Colonic mucosa (tissue), 4 donors: ENCODE measurements at regions not wholly inside any gene's neighbourhood (a gene's known extent, or its start where the extent isn't known, plus 50 kb on each side); places are given as distances from the start of the nearest gene placed in this dataset.

Experiments
- DNase-seq: peaks from one replicate; pipeline ENCODE4 v3.0.0-alpha.2; 2020
- H3K27ac ChIP-seq: fragments of 200-600 bp; one replicate; pipeline ENCODE4 v1.8.0; 2021
- H3K27me3 ChIP-seq: fragments of 200-600 bp; one replicate; pipeline ENCODE4 v1.8.0; 2021
- H3K36me3 ChIP-seq: fragments of 200-600 bp; one replicate; pipeline ENCODE4 v1.8.0; 2021
- H3K4me1 ChIP-seq: fragments of 200-600 bp; one replicate; pipeline ENCODE4 v1.8.0; 2021; ENCODE audit warnings: mild to moderate bottlenecking
- H3K4me3 ChIP-seq: fragments of 200-600 bp; one replicate; pipeline ENCODE4 v1.8.0; 2021
- H3K9ac ChIP-seq, 2 donors: one replicate each; pipeline ENCODE4 v1.7.0; 2013; ENCODE audit warnings: control low read depth in 2 of 2, low read depth in 2 of 2, low read length in 2 of 2
- H3K9me3 ChIP-seq: fragments of 200-600 bp; one replicate; pipeline ENCODE4 v1.8.0; 2021
- CTCF ChIP-seq: fragments of 200-600 bp; IDR thresholded peaks from one replicate; pipeline ENCODE4 v1.8.0; 2022; ENCODE audit warnings: antibody characterized with exemption, mild to moderate bottlenecking
- intact Hi-C: fragments of 100-400 bp; cut with DNase I; formaldehyde crosslinking; loops from one replicate; pipeline ENCODE4 v1.14.1; 2022
- donor health status: healthy.
- donor health status: DM: no; HTN: no; CAD: no.
- donor health status: DM: no; HTN: no; CAD: no.

DNA sequence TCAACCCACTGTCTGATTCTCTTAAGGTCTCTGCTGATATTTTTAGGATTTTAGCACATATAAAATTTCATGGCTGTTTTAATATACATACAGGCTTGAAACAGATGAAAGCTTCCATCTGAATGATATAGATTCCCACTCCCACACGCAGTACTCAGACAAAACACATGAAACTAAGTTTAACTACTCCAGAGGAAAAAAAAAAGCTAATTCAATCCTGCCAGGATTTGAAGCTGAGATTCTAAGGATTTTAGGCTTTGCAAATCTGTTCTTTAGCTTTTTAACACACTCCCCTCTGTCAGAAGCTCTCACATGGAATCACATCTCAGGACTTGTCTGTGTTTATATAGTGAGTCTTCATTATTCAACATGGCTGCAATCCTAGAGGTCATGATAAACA lies 217.3 kb downstream of the BCAT1 start:
- H3K4me1 ChIP-seq, result no peaks in the 10 kb centered on the region
- H3K9me3 ChIP-seq, result no peaks in the 10 kb centered on the region
- H3K27me3 ChIP-seq, result no peaks in the 10 kb centered on the region
- no peak overlapping the region for H3K9ac ChIP-seq
- TF ChIP-seq CTCF, result no peak
- no peaks in the 10 kb centered on the region for H3K36me3 ChIP-seq
- DNase-seq, result no peak
- H3K4me3 ChIP-seq, result no peak overlapping the region
- no peak overlapping the region for H3K27ac ChIP-seq
- intact Hi-C loops, result no loop called here

- Histone ChIP-seq H3K4me1 (no peaks in the 10 kb centered on the region), H3K9ac (no peak overlapping the region), H3K36me3 (no peaks in the 10 kb centered on the region), H3K4me3 (no peak overlapping the region), H3K27me3 (no peaks in the 10 kb centered on the region), H3K27ac (no peak overlapping the region), H3K9me3 (no peaks in the 10 kb centered on the region)
- DNase-seq, result no peak
- intact Hi-C loops, result no loop called here
- no peak for TF ChIP-seq CTCF
These were observed 218.4 kb downstream of the BCAT1 start for GRCh38 chr12:24730489-24730896.

DNA sequence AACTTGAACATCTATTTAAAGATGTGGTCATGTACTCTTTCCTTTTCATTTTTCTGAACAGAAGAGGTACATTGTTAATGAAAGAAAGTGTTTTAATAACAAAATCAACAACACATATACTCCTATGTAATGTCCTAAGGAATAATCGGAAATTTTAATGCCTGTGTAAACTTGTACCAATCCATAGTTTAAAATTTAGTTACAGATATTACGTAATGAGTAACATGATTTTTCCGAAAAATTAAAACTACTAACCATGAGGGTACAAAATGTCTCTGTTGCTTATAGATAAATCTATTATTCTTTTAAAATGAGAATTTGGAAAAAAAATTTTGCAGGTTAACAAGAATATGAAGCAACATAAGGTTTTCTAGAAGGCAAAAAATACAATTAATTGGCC lies 220.1 kb downstream of the BCAT1 start:
- Histone ChIP-seq H3K27ac (no peak overlapping the region), H3K9me3 (no peaks in the 10 kb centered on the region), H3K4me3 (no peak overlapping the region), H3K36me3 (no peaks in the 10 kb centered on the region), H3K4me1 (no peaks in the 10 kb centered on the region), H3K9ac (no peak overlapping the region), H3K27me3 (no peaks in the 10 kb centered on the region)
- TF ChIP-seq CTCF, result no peak
- no peak for DNase-seq
- intact Hi-C loops, result no loop called here

DNA sequence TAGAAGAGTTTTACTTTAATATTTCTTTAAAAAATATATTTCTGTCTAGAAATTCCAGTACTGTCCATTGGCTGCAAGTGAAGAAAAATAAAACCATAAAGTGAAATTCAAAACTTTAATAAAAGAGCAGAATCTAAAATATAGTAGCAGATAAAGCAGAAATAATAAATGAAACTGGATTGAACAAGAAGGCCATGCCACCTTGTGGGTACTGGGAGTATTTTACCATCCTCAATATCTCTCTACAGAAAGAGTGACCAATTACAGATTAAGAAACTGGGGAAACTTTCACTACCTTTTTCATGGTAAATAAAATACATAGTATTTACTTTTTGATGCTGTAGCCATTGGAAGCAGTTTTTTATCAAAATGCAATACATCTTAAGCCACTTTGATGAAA lies 220.5 kb downstream of the BCAT1 start:
- H3K9ac ChIP-seq, result no peak overlapping the region
- DNase-seq, result no peak
- no peak for TF ChIP-seq CTCF
- H3K9me3 ChIP-seq, result no peaks in the 10 kb centered on the region
- intact Hi-C loops, result no loop called here
- no peaks in the 10 kb centered on the region for H3K4me1 ChIP-seq
- H3K27ac ChIP-seq, result no peak overlapping the region
- H3K36me3 ChIP-seq, result no peaks in the 10 kb centered on the region
- H3K4me3 ChIP-seq, result no peak overlapping the region
- H3K27me3 ChIP-seq, result no peaks in the 10 kb centered on the region

DNA sequence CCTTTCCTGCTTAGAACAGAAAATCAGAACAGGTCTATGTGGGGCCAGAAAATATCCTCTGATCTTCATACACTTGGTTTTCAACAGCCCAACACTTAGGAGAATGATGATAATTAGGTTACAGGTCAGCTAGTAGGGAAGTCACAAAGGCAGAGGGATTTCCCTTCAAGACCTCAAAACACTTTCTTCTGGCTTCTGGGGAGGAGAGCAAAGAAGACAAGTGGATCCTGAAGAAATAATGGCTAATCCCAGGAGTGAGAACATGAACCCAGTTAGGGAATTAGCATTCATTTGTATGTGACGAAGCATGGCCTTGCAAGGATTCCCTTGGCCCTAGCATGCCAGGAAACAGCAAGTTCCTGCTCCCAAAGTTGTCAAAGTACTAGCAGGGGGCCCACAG lies 223.3 kb downstream of the BCAT1 start:
- H3K9ac ChIP-seq, result no peak overlapping the region
- DNase-seq, result no peak
- H3K27ac ChIP-seq, result no peak overlapping the region
- no peaks in the 10 kb centered on the region for H3K27me3 ChIP-seq
- H3K4me3 ChIP-seq, result no peak overlapping the region
- TF ChIP-seq CTCF, result no peak
- H3K4me1 ChIP-seq, result no peaks in the 10 kb centered on the region
- intact Hi-C loops, result no loop called here
- no peaks in the 10 kb centered on the region for H3K9me3 ChIP-seq
- no peaks in the 10 kb centered on the region for H3K36me3 ChIP-seq

GRCh38 chr12:24724814-24725213 lies 224.1 kb downstream of the BCAT1 start:
- no peak for TF ChIP-seq CTCF
- no peaks in the 10 kb centered on the region for H3K27me3 ChIP-seq
- no peaks in the 10 kb centered on the region for H3K36me3 ChIP-seq
- no peaks in the 10 kb centered on the region for H3K9me3 ChIP-seq
- no peak overlapping the region for H3K4me3 ChIP-seq
- H3K9ac ChIP-seq, result no peak overlapping the region
- no peak for DNase-seq
- no peaks in the 10 kb centered on the region for H3K4me1 ChIP-seq
- H3K27ac ChIP-seq, result no peak overlapping the region
- intact Hi-C loops, result no loop called here
